T-helper 2 cell (primary cell): ENCODE measurements at regions not wholly inside any gene's neighbourhood (a gene's known extent, or its start where the extent isn't known, plus 50 kb on each side); places are given as distances from the start of the nearest gene placed in this dataset.

Source experiments
- DNase-seq, 5 experiments: peaks; one replicate each; pipeline versions ENCODE4 v3.0.0 to v3.0.0-alpha.2; 2012 to 2022

DNA sequence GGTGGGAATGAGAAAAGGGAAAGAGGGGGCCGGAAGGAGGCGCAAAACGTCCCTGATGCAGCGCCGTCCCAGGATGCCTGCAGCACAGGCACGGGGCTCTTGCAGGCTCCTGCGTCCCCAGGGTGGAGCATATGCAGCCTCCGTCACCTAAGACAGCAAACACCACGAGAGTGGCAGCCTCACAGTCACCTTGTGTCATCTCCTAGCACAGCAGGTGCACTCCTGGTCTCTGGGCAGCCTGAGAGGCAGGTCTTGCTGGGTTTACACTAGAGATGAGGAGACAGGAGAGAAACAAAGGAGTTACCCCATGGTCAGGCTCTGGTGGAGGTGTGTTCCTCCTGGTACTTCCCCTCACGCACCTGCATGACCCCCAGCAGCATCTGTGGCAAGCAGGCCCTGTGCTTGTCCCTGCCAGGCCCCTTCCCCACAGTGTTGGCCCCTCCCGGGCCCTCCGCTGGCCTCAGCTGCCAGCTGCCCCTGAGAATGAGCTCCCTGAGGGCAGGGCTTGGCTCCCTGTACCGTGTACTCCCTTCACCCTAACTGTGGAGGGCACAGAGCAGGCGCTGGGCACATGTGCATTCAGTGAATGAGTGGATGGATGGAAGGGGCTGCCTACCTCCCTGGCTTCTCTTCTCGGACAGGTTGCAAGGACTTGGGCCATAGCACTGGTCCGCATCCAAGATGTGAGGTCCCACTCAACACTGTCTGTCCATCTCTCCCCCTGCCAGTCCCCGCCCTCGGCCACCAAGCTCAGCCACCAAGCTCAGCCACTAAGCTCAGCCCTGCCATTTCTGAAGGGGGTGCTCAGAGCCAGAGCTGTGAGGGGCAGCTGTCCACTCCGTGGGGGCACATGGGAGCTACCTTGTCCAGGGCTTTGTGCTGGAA lies 988.6 kb downstream of the BRD1 start:
- DNase-seq = no peak

DNA sequence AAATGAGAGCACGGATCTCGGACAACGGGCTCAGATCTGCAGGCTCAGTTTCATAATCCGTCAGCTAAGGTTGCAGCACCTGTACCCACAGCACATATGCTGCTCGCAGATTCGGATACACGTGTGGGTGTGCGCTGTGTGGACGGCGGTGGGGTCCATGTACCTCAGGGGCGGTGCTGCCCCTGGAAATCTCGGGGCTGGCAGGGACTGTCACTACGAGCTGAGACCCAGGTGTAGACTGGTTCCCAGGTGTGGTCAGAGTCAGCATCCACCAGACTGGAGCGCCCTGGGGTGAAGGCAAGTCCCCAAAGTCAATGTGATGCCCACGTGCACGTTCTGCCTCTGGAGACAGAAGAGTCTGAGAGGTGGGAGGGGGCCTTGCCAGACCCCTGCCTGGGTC lies 989.3 kb downstream of the BRD1 start:
- no peak for DNase-seq

GRCh38 chr22:48837341-48837935 lies 990.2 kb downstream of the BRD1 start:
- DNase-seq = no peak

DNA sequence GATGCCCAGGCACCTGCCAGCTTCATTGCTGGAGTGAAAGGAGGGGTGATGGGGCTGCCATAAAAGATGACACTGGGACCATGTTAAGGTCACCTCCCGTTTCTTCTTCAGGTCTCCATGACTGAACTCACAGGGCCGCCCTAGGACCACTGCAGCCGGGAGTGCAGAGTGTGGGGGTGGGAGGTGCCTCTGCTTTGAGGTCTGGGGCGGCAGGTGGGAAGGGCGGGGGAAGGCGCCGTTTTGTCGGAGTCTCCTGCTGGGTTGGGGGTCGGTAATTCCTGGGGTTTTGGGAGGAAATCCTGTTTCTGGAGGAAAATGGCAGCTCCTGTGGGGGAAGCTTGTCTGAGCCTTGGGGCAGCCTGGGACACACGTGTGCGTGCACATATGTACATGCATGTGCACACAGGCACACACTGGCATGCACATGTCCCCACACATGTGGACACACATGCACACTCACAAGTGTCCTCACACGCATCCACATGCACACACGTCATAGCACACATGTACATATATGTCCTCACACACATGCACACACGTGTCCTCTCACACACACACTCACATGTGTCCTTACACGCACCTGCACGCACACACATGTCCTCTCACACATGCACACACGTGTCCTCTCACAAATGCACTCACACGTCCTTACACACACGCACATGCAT lies 990.9 kb downstream of the BRD1 start:
- DNase-seq = no peak

GRCh38 chr22:48835857-48836672 lies 991.6 kb downstream of the BRD1 start:
- no peak for DNase-seq

GRCh38 chr22:48835364-48835763 lies 992.3 kb downstream of the BRD1 start:
- no peak for DNase-seq

DNA sequence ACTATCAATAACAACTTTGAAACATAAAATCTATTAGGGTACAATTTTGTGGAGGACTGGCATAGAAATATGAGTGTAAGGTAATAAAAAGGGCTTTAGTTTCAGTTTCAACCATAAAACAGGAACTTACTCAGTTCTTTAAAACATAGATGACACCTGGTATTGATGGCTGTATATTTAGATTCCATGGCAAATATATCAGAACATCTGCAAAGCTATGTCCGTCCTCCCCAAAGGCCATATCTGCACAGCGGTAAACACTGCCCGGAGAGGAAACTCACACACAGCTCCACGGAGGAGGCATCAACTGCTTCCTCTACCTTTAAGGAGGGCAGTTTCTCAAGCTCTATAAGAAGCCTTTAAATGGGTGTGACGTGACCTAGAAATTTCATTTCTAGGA lies 993.3 kb downstream of the BRD1 start:
- DNase-seq = no peak

DNA sequence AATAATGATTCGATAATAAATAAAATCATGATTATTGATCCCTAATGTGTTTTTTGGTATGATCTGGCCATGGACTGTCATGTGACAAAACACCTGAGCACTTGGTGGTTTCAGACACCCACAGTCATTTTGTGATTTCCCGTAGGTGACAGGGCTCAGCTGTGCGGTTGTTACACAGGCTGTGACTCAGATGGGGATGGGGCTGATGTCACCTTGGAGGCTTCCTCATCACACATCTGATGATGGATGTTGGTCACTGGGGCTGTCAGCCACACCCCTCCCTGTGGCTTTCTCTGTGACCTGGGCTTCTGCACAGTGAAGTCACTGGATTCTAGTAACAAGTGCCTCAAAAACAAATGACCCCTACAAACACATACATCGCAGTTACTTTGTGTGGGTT lies 995.1 kb downstream of the BRD1 start:
- peak in 1 of 5 experiments; percentile 34 for DNase-seq

DNA sequence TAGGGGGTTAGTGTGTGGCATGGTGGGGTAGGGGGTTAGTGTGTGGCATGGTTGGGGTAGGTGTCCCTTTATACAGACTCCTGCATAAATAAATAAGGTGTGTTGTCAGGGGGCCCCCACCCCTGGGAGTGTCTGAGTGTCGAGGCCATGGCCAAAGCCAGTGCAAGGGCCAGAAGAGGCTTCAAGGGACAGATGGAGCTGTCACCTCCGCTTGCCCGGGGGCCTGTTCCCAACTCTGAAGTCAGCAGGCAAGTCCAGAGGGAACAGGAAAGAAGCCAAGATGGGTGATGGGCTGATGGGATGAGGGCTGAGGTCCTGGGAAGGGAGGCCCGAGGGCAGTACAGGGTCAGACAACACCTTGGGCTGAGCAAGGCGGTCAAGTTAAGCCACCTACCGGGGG lies 997.8 kb downstream of the BRD1 start:
- no peak for DNase-seq

GRCh38 chr22:48828688-48829087 lies 999.0 kb downstream of the BRD1 start:
- DNase-seq = no peak

GRCh38 chr22:48827904-48828555 lies 999.6 kb downstream of the BRD1 start:
- DNase-seq = no peak

GRCh38 chr22:48827268-48827846 lies 1000.3 kb downstream of the BRD1 start:
- no peak for DNase-seq

- no peak for DNase-seq
Measured at GRCh38 chr22:48826546-48826945, 1001.1 kb downstream of the BRD1 start.

DNA sequence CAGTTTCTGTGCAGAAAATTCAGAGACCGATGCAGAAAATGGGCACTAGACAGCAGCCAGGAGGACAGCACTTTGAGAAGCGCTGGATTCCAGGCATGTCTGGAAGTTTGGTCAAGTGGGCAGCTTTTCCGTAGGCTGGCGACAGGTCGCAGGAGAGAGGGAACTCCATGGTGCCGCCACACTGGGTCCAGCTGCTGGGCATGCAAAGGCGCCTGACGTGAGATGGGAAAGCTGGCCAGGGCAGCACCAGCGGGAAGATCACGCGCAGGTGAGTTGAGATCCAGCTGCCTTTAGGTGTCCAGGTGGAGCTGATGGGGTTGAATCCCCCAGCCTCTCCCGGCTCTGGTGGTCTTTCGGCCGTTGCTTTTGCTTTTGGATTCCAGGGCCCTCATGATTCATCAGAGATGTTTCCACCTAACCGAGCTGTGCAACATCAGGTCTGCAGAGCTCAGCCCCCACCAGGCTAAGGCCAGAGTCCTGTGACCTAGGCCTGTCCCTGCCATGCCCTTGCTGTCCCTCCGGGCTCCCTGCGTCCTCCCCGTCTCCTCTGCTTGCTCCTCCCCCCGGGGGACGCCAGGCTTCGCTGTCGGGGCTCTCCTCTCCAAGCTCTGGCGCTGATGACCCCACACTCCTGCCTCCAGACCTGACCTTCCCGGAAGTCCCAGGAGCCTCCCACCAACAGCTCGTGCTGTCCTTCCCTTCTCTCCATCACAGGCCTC lies 1001.7 kb downstream of the BRD1 start:
- DNase-seq = no peak

GRCh38 chr22:48824712-48825651 lies 1002.7 kb downstream of the BRD1 start:
- no peak for DNase-seq

DNA sequence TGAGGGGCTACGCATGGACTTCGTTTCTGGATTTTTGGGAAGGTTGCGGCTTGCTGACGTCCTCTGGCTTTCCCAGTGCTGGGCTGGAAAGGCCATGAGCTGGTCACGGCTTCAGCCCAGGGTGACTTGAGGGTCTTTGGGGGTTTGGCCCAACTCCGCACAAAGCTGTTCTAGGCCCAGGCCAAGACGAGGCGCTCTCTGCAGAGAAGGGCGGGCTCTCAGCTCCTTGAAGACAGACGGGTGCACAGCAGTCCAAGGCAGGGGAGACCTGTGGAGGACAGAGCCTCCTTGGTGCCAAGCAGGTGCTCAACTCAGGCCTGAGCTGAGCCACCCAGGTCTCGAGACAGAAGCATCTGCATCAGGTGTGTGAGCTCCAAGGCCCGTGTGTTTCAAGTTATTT lies 1003.7 kb downstream of the BRD1 start:
- no peak for DNase-seq

GRCh38 chr22:48822278-48823233 lies 1005.1 kb downstream of the BRD1 start:
- DNase-seq = no peak

- no peak for DNase-seq
Measured at GRCh38 chr22:48821727-48822126, 1005.9 kb downstream of the BRD1 start.

GRCh38 chr22:48821346-48821690 lies 1006.4 kb downstream of the BRD1 start:
- DNase-seq = no peak
